CD8-positive, alpha-beta memory T cell (primary cell): ENCODE measurements at regions not wholly inside any gene's neighbourhood (a gene's known extent, or its start where the extent isn't known, plus 50 kb on each side); places are given as distances from the start of the nearest gene placed in this dataset.

Experiments
- CTCF ChIA-PET: fragments of 350-600 bp; sonication (Branson Sonifier 250); formaldehyde crosslinking; loops from one replicate; lab custom pipeline; 2021; ENCODE audit warnings: antibody characterized with exemption; lab: Charles Lee
- POLR2A ChIA-PET: fragments of 350-600 bp; sonication (Branson Sonifier 250); formaldehyde crosslinking; loops from one replicate; lab custom pipeline; 2021; ENCODE audit warnings: antibody characterized with exemption; lab: Charles Lee
- DNase-seq, 5 donors: peaks; one replicate each; pipeline versions ENCODE4 v3.0.0 to v3.0.0-alpha.2; 2020 to 2022; ENCODE audit warnings: mixed read lengths in 1 of 5
- H3K27ac ChIP-seq: one replicate; pipeline ENCODE4 v1.7.0; 2013; ENCODE audit warnings: low read depth, mild to moderate bottlenecking, low read length, moderate library complexity
- H3K27me3 ChIP-seq: 2 replicates; pipeline ENCODE4 v1.7.0; 2013; ENCODE audit warnings: low read length, mild to moderate bottlenecking; ENCODE audit not compliant: insufficient read depth, poor library complexity, severe bottlenecking
- H3K36me3 ChIP-seq: 2 replicates; pipeline ENCODE4 v1.7.0; 2013; ENCODE audit warnings: mild to moderate bottlenecking, low read length, moderate library complexity; ENCODE audit not compliant: insufficient read depth
- H3K4me1 ChIP-seq: 2 replicates; pipeline ENCODE4 v1.7.0; 2013; ENCODE audit warnings: mild to moderate bottlenecking, low read length, moderate library complexity; ENCODE audit not compliant: insufficient read depth
- H3K4me3 ChIP-seq: 2 replicates; pipeline ENCODE4 v1.7.0; 2013; ENCODE audit warnings: mild to moderate bottlenecking, low read length
- H3K9me3 ChIP-seq: 2 replicates; pipeline ENCODE4 v1.7.0; 2013; ENCODE audit warnings: mild to moderate bottlenecking, low read length
- H3K27ac Mint-ChIP-seq, 8 donors: one replicate each; pipeline ENCODE4 v1.8.0; 2020 to 2021; ENCODE audit warnings: mixed read lengths in 8 of 8, mild to moderate bottlenecking in 6 of 8, inconsistent platforms in 3 of 8, moderate library complexity in 3 of 8
- H3K27me3 Mint-ChIP-seq, 2 donors: one replicate each; pipeline ENCODE4 v1.8.0; 2020 to 2021; ENCODE audit warnings: mixed read lengths in 2 of 2, mild to moderate bottlenecking in 1 of 2, moderate library complexity in 1 of 2
- H3K36me3 Mint-ChIP-seq, 3 donors: one replicate each; pipeline ENCODE4 v1.8.0; 2020 to 2021; ENCODE audit warnings: mixed read lengths in 3 of 3, inconsistent platforms in 1 of 3, mild to moderate bottlenecking in 1 of 3
- H3K4me1 Mint-ChIP-seq, 3 donors: one replicate each; pipeline ENCODE4 v1.8.0; 2020 to 2021; ENCODE audit warnings: mixed read lengths in 3 of 3, inconsistent platforms in 1 of 3, mild to moderate bottlenecking in 1 of 3
- H3K4me3 Mint-ChIP-seq, 7 donors: one replicate each; pipeline ENCODE4 v1.8.0; 2020 to 2021; ENCODE audit warnings: mixed read lengths in 7 of 7, mild to moderate bottlenecking in 6 of 7, moderate library complexity in 4 of 7, inconsistent platforms in 2 of 7
- H3K9me3 Mint-ChIP-seq, 5 donors: one replicate each; pipeline ENCODE4 v1.8.0; 2020 to 2022; ENCODE audit warnings: mixed read lengths in 5 of 5, mild to moderate bottlenecking in 3 of 5, moderate library complexity in 2 of 5, inconsistent platforms in 1 of 5

DNA sequence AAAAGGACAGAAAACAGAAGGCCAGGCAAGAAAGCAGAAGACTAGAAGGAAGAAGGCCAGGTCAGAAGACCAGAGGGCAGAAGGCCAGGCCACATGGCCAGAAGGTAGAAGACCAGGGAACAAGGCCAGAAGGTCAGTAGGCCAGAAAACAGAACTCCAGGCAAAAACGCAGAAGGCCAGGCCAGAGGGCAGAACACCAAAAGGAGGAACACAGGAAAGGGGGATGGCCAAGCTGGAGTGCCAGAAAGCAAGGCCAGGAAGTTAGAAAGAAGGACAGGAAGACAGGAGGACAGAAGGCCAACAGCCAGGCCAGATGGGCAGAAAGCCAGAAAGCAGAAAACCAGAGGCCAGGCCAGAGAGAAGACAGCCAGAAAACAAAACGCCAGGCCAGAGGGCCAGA is 185.4 kb downstream of the TUBA3C start:
- no peak for DNase-seq
- H3K27ac Mint-ChIP-seq: no peak overlapping the region
- no peak overlapping the region for H3K27ac ChIP-seq
- ChIA-PET CTCF (no interaction called here), POLR2A (no interaction called here)
- no peak overlapping the region for H3K4me3 Mint-ChIP-seq
- H3K27me3 ChIP-seq: no peaks in the 10 kb centered on the region
- H3K9me3 Mint-ChIP-seq: peaks cover 0 to 4% (median 1%) of the 10 kb centered on the region in 5 donors
- H3K4me1 ChIP-seq: no peaks in the 10 kb centered on the region
- H3K4me3 ChIP-seq: no peak overlapping the region
- no peaks in the 10 kb centered on the region for H3K4me1 Mint-ChIP-seq
- H3K36me3 Mint-ChIP-seq: peaks cover 0 to 1% (median 0%) of the 10 kb centered on the region in 3 donors
- peaks cover 0 to 2% of the 10 kb centered on the region in 2 donors for H3K27me3 Mint-ChIP-seq
- no peaks in the 10 kb centered on the region for H3K9me3 ChIP-seq
- no peaks in the 10 kb centered on the region for H3K36me3 ChIP-seq

DNA sequence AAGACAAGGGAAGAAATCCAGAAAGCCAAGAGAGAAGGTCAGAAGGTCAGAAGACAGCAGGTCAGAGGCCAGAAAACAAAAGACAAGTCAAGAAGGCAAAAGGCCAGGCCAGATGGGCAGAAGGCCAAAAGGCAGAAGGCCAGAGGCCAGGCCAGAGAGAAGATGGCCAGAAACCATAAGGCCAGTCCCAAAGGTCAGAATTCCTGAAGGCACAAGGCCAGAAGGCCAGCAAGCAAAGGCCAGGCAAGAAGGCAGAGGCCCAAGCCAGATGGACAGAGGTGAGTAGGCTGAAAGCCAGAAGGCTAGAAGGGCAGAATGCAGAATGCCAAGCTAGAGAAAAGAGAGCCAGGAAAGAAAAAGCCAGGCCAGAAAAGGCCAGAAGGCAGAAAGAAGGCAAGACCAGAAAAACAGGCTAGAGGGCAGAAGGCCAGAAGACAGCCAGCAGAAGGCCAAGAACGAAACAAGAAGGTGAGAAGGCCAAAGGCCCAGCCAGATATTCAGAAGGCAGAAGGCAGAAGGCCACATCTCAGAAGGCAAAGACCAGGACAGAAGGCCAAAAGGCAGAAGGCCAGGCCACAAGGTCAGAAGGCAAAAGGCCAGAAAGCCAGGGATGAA is 186.3 kb downstream of the TUBA3C start:
- Mint-ChIP-seq H3K27ac (no peak overlapping the region), H3K4me3 (no peak overlapping the region)

DNA sequence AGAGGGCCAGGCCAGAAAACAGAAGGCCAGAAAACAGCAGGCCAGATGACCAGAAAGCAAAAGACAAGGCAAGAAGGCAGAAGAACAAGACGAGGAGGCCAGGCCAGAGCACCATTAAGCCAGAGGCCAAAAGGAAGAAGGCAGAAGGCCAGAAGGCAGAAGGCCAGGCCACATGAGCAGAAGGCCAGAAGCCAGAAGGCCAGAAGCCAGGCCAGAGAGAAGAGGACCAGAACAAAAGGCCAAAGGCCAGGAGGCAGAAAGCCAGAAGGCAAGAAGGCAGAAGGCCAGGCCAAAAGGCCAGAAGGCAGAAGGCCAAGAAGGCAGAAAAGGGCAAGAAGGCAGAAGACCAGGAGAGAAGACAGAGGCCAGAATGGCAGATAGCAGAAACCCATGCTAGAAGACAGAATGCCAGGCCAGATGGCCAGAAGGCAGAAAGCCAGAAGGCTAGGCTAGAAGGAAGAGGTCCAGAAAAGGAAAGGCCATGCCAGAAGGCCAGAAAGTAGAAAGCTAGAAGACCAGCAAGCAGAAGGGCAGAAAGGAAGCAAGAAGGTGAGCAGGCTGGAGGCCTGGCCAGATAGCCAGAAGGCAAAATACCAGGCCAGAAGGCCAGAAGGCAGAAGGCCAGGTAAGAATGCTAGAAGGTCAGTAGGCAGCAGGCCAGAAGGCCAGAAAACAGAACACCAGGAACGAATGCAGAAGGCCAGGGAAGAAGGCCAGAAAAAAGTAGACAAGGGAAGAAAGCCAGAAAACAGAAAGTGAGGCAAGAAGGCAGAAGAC is 187.6 kb downstream of the TUBA3C start:
- no peak overlapping the region for H3K27ac ChIP-seq
- H3K4me3 ChIP-seq: no peak overlapping the region
- POLR2A ChIA-PET: no interaction called here
- H3K27me3 Mint-ChIP-seq: peaks cover 0 to 2% of the 10 kb centered on the region in 2 donors
- H3K4me3 Mint-ChIP-seq: no peak overlapping the region
- no peaks in the 10 kb centered on the region for H3K4me1 ChIP-seq
- no peak for DNase-seq
- H3K9me3 Mint-ChIP-seq: peaks cover 0 to 6% (median 1%) of the 10 kb centered on the region in 5 donors
- CTCF ChIA-PET: no interaction called here
- H3K4me1 Mint-ChIP-seq: no peaks in the 10 kb centered on the region
- no peaks in the 10 kb centered on the region for H3K36me3 ChIP-seq
- no peaks in the 10 kb centered on the region for H3K27me3 ChIP-seq
- H3K9me3 ChIP-seq: no peaks in the 10 kb centered on the region
- peaks cover 0 to 1% (median 0%) of the 10 kb centered on the region in 3 donors for H3K36me3 Mint-ChIP-seq
- peak overlapping the region in 1 of 8 donors; percentile 47 for H3K27ac Mint-ChIP-seq

More for the DNA sequence above, 186.3 kb downstream of the TUBA3C start:
- no peak for DNase-seq
- ChIA-PET CTCF (no interaction called here), POLR2A (no interaction called here)
- Mint-ChIP-seq H3K9me3 (peaks cover 0 to 4% (median 1%) of the 10 kb centered on the region in 5 donors), H3K36me3 (peaks cover 0 to 1% (median 0%) of the 10 kb centered on the region in 3 donors), H3K27me3 (peaks cover 0 to 2% of the 10 kb centered on the region in 2 donors), H3K4me1 (no peaks in the 10 kb centered on the region)
- Histone ChIP-seq H3K27me3 (no peaks in the 10 kb centered on the region), H3K4me3 (no peak overlapping the region), H3K9me3 (no peaks in the 10 kb centered on the region), H3K36me3 (no peaks in the 10 kb centered on the region), H3K27ac (no peak overlapping the region), H3K4me1 (no peaks in the 10 kb centered on the region)

DNA sequence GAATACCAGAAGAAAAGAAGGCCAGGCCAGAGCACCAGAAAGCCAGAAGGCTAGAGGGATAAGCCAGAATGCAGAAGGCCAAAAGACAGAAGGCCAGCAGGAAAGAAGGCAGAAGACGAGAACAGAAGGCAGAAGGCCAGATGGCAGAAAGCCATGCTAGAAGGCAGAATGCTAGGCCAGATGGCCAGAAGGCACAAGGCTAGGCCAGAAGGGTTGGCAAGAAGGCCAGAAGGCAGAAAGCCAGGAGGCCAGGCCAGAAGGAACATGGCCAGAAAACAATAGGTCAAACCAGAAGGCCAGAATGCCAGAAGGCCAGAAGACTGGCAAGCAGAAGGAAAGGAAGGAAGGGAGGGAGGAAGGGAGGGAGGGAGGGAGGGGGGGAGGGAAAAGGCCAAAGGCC is 188.8 kb downstream of the TUBA3C start:
- H3K36me3 Mint-ChIP-seq: peaks cover 0 to 1% (median 0%) of the 10 kb centered on the region in 3 donors
- H3K9me3 ChIP-seq: no peaks in the 10 kb centered on the region
- peaks cover 0 to 6% (median 1%) of the 10 kb centered on the region in 5 donors for H3K9me3 Mint-ChIP-seq
- CTCF ChIA-PET: no interaction called here
- H3K27ac Mint-ChIP-seq: no peak overlapping the region
- POLR2A ChIA-PET: no interaction called here
- no peaks in the 10 kb centered on the region for H3K27me3 ChIP-seq
- H3K27me3 Mint-ChIP-seq: peaks cover 0 to 2% of the 10 kb centered on the region in 2 donors
- no peaks in the 10 kb centered on the region for H3K36me3 ChIP-seq
- H3K4me1 Mint-ChIP-seq: no peaks in the 10 kb centered on the region
- H3K27ac ChIP-seq: no peak overlapping the region
- no peaks in the 10 kb centered on the region for H3K4me1 ChIP-seq
- H3K4me3 ChIP-seq: no peak overlapping the region
- no peak for DNase-seq
- no peak overlapping the region for H3K4me3 Mint-ChIP-seq

DNA sequence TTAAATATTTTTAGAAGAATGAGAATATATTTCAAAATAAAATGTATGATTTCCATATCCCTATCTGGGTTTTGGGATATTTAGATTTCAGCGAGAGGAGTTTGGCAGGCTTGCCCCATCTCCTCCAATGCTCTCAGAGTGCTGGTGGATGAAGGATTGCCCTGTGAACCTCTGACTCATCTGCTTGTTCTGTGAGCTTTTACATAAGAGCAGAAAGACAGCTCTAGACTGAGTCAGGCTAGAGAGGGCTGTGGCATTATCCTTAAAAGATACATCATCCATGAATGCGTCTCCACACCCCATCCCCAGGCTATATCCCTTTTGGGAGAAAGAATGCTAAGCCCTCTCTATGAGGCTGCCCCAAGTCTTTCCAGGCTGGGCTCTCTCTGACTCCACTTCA is 190.6 kb downstream of the TUBA3C start:
- peaks cover 0 to 1% (median 0%) of the 10 kb centered on the region in 3 donors for H3K36me3 Mint-ChIP-seq
- DNase-seq: no peak
- no peaks in the 10 kb centered on the region for H3K4me1 ChIP-seq
- no peak overlapping the region for H3K27ac ChIP-seq
- H3K4me3 Mint-ChIP-seq: no peak overlapping the region
- no peak overlapping the region for H3K27ac Mint-ChIP-seq
- no peaks in the 10 kb centered on the region for H3K4me1 Mint-ChIP-seq
- no peaks in the 10 kb centered on the region for H3K36me3 ChIP-seq
- no peaks in the 10 kb centered on the region for H3K27me3 ChIP-seq
- peaks cover 0 to 11% (median 4%) of the 10 kb centered on the region in 5 donors for H3K9me3 Mint-ChIP-seq
- CTCF ChIA-PET: no interaction called here
- no peak overlapping the region for H3K4me3 ChIP-seq
- no peaks in the 10 kb centered on the region for H3K9me3 ChIP-seq
- POLR2A ChIA-PET: no interaction called here
- H3K27me3 Mint-ChIP-seq: peaks cover 0 to 4% of the 10 kb centered on the region in 2 donors

DNA sequence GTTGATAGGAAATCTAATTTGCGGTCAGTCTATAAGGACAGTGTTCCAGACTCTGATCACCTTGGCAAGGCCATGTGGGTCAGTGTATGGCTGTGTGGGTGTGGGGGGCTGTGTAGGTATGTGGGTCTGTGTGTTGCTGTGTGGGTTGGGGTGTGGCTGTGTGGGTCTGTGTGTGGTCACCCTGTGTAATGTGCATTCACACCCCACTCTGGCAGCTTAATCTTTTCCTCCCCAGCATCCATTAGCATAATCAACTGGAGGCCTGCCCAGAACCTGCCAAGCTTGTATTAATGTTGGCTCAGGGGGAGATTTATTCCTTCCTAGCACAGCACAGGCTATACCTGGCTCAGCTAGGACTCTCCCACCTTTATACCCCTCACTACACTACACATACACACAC is 203.2 kb downstream of the TUBA3C start:
- H3K4me1 ChIP-seq: no peaks in the 10 kb centered on the region
- no peak overlapping the region for H3K4me3 Mint-ChIP-seq
- H3K9me3 Mint-ChIP-seq: peaks cover 0 to 8% (median 5%) of the 10 kb centered on the region in 5 donors
- H3K4me3 ChIP-seq: no peak overlapping the region
- H3K36me3 Mint-ChIP-seq: no peaks in the 10 kb centered on the region
- H3K36me3 ChIP-seq: no peaks in the 10 kb centered on the region
- peaks cover 4 to 6% of the 10 kb centered on the region in 2 donors for H3K27me3 Mint-ChIP-seq
- H3K9me3 ChIP-seq: no peaks in the 10 kb centered on the region
- H3K4me1 Mint-ChIP-seq: no peaks in the 10 kb centered on the region
- no peaks in the 10 kb centered on the region for H3K27me3 ChIP-seq
- H3K27ac Mint-ChIP-seq: no peak overlapping the region
- CTCF ChIA-PET: no interaction called here
- DNase-seq: no peak
- POLR2A ChIA-PET: no interaction called here
- H3K27ac ChIP-seq: no peak overlapping the region

DNA sequence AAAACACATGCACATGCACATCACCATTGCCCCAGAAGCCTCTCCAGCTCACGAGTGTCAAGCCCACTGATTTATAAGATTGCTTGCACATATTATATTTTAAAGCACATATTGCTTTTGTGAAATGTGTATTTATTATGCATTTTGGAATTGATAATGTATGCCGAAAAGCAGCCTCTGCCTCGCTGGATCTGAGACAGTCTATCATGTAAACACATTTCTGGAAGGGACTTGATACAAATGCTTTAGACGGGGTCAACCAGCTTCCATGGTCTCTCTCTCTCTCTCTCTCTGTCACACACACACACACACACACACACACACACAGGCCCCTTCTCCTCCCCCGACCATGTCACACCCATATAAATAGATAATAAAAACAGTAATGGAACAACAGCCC is 203.8 kb downstream of the TUBA3C start:
- Mint-ChIP-seq H3K4me1 (no peaks in the 10 kb centered on the region), H3K4me3 (no peak overlapping the region), H3K27me3 (peaks cover 3 to 4% of the 10 kb centered on the region in 2 donors), H3K27ac (no peak overlapping the region), H3K9me3 (peaks cover 0 to 3% (median 2%) of the 10 kb centered on the region in 5 donors), H3K36me3 (no peaks in the 10 kb centered on the region)
- Histone ChIP-seq H3K36me3 (no peaks in the 10 kb centered on the region), H3K27ac (no peak overlapping the region), H3K4me1 (no peaks in the 10 kb centered on the region), H3K4me3 (no peak overlapping the region), H3K27me3 (no peaks in the 10 kb centered on the region), H3K9me3 (no peaks in the 10 kb centered on the region)
- CTCF ChIA-PET: no interaction called here
- no peak for DNase-seq
- POLR2A ChIA-PET: no interaction called here

DNA sequence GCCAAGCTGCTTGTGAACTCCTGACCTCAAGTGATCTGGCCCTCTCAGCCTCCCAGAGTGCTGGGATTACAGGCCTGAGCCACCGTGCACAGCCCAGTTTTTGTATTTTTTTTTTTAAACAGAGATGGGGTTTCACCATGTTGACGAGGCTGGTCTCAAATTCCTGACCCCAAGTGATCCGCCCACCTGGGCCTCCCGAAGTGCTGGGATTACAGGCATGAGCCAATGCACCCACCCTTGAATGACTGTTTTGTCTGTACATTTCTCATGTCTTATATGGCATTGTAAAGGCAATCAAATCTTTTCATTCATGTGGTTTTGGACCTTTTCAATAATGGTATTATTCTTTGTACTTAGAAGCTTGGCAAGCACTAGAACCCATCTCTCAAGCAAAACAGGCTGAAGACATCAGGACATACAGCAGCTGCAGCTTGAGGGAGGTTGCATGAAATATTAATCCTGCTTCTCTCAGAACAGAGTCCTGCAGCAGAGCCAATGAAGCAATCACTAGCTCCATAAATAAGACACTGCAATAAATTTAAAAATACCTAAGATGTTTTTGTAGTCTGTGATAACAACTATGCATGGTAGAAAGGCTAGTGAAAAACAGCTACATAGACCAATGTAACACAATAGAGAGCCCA is 209.9 kb downstream of the TUBA3C start:
- Mint-ChIP-seq H3K27ac (no peak overlapping the region), H3K4me1 (no peaks in the 10 kb centered on the region), H3K27me3 (no peaks in the 10 kb centered on the region), H3K9me3 (peaks cover 0 to 2% (median 0%) of the 10 kb centered on the region in 5 donors), H3K36me3 (no peaks in the 10 kb centered on the region), H3K4me3 (no peak overlapping the region)
- no peak overlapping the region for H3K4me3 ChIP-seq
- no peaks in the 10 kb centered on the region for H3K27me3 ChIP-seq
- CTCF ChIA-PET: no interaction called here
- H3K27ac ChIP-seq: no peak overlapping the region
- no peak for DNase-seq
- no peaks in the 10 kb centered on the region for H3K36me3 ChIP-seq
- H3K4me1 ChIP-seq: no peaks in the 10 kb centered on the region
- POLR2A ChIA-PET: no interaction called here
- H3K9me3 ChIP-seq: no peaks in the 10 kb centered on the region
